ENCODE measurements at regions not wholly inside any gene's neighbourhood (a gene's known extent, or its start where the extent isn't known, plus 50 kb on each side); places are given as distances from the start of the nearest gene placed in this dataset.

- Histone ChIP-seq H3K9me3 (replicated peaks; ENCODE audit: control insufficient read depth, low read depth, low read length) (no peaks in the 10 kb centered on the region), H3K36me3 (ENCODE audit: control insufficient read depth, insufficient read depth, low read length) (no peaks in the 10 kb centered on the region), H3K4me3 (ENCODE audit: low read length) (no peak overlapping the region), H3K27me3 (ENCODE audit: control insufficient read depth, insufficient read depth, low read length) (no peaks in the 10 kb centered on the region), H3K4me1 (ENCODE audit: control insufficient read depth, insufficient read depth, low read length) (no peaks in the 10 kb centered on the region), H3K27ac (ENCODE audit: low read length) (no peak overlapping the region)
- no CpG with 5 or more reads among the region's 7 CpGs for whole genome bisulfite sequencing (ENCODE audit: insufficient coverage)
- no peak for DNase-seq
Measured at GRCh38 chr10:16316733-16317390, 119.9 kb upstream of the PTER start.

- H3K9me3 ChIP-seq (replicated peaks; ENCODE audit: control insufficient read depth, low read depth, low read length): no peaks in the 10 kb centered on the region
- H3K4me1 ChIP-seq (ENCODE audit: control insufficient read depth, insufficient read depth, low read length): no peaks in the 10 kb centered on the region
- WGBS (ENCODE audit: insufficient coverage): 27% methylated on average over 2 of the region's 2 CpGs
- no peak overlapping the region for H3K27ac ChIP-seq (ENCODE audit: low read length)
- H3K27me3 ChIP-seq (ENCODE audit: control insufficient read depth, insufficient read depth, low read length): no peaks in the 10 kb centered on the region
- no peak for DNase-seq
- H3K36me3 ChIP-seq (ENCODE audit: control insufficient read depth, insufficient read depth, low read length): no peaks in the 10 kb centered on the region
- H3K4me3 ChIP-seq (ENCODE audit: low read length): no peak overlapping the region
Measured at GRCh38 chr10:16341637-16342036, 95.2 kb upstream of the PTER start.

GRCh38 chr10:16348891-16349290 is 87.9 kb upstream of the PTER start:
- Histone ChIP-seq H3K4me1 (ENCODE audit: control insufficient read depth, insufficient read depth, low read length) (no peaks in the 10 kb centered on the region), H3K27ac (ENCODE audit: low read length) (no peak overlapping the region), H3K27me3 (ENCODE audit: control insufficient read depth, insufficient read depth, low read length) (no peaks in the 10 kb centered on the region), H3K36me3 (ENCODE audit: control insufficient read depth, insufficient read depth, low read length) (no peaks in the 10 kb centered on the region), H3K9me3 (replicated peaks; ENCODE audit: control insufficient read depth, low read depth, low read length) (no peaks in the 10 kb centered on the region), H3K4me3 (ENCODE audit: low read length) (no peak overlapping the region)
- no CpG with 5 or more reads among the region's 4 CpGs for WGBS (ENCODE audit: insufficient coverage)
- no peak for DNase-seq

- Histone ChIP-seq H3K4me3 (ENCODE audit: low read length) (no peak overlapping the region), H3K27ac (ENCODE audit: low read length) (no peak overlapping the region), H3K27me3 (ENCODE audit: control insufficient read depth, insufficient read depth, low read length) (no peaks in the 10 kb centered on the region), H3K36me3 (ENCODE audit: control insufficient read depth, insufficient read depth, low read length) (no peaks in the 10 kb centered on the region), H3K4me1 (ENCODE audit: control insufficient read depth, insufficient read depth, low read length) (no peaks in the 10 kb centered on the region), H3K9me3 (replicated peaks; ENCODE audit: control insufficient read depth, low read depth, low read length) (no peaks in the 10 kb centered on the region)
- DNase-seq: no peak
- no CpG with 5 or more reads among the region's 5 CpGs for WGBS (ENCODE audit: insufficient coverage)
Measured at GRCh38 chr10:16352146-16352545, 84.7 kb upstream of the PTER start.

- Histone ChIP-seq H3K9me3 (replicated peaks; ENCODE audit: control insufficient read depth, low read depth, low read length) (no peaks in the 10 kb centered on the region), H3K36me3 (ENCODE audit: control insufficient read depth, insufficient read depth, low read length) (no peaks in the 10 kb centered on the region), H3K27me3 (ENCODE audit: control insufficient read depth, insufficient read depth, low read length) (no peaks in the 10 kb centered on the region), H3K27ac (ENCODE audit: low read length) (no peak overlapping the region), H3K4me1 (ENCODE audit: control insufficient read depth, insufficient read depth, low read length) (no peaks in the 10 kb centered on the region), H3K4me3 (ENCODE audit: low read length) (no peak overlapping the region)
- DNase-seq: no peak
- 100% methylated on average over 1 of the region's 3 CpGs for WGBS (ENCODE audit: insufficient coverage)
Measured at GRCh38 chr10:16360001-16360400, 76.8 kb upstream of the PTER start.

GRCh38 chr10:16360425-16360824 is 76.4 kb upstream of the PTER start:
- no peaks in the 10 kb centered on the region for H3K4me1 ChIP-seq (ENCODE audit: control insufficient read depth, insufficient read depth, low read length)
- H3K4me3 ChIP-seq (ENCODE audit: low read length): no peak overlapping the region

GRCh38 chr10:16361086-16361485 is 75.7 kb upstream of the PTER start:
- Histone ChIP-seq H3K27ac (ENCODE audit: low read length) (no peak overlapping the region), H3K27me3 (ENCODE audit: control insufficient read depth, insufficient read depth, low read length) (no peaks in the 10 kb centered on the region), H3K4me3 (ENCODE audit: low read length) (no peak overlapping the region), H3K9me3 (replicated peaks; ENCODE audit: control insufficient read depth, low read depth, low read length) (no peaks in the 10 kb centered on the region), H3K4me1 (ENCODE audit: control insufficient read depth, insufficient read depth, low read length) (no peaks in the 10 kb centered on the region), H3K36me3 (ENCODE audit: control insufficient read depth, insufficient read depth, low read length) (no peaks in the 10 kb centered on the region)
- WGBS (ENCODE audit: insufficient coverage): 86% methylated on average over 2 of the region's 3 CpGs
- no peak for DNase-seq

More at GRCh38 chr10:16360425-16360824, 76.4 kb upstream of the PTER start:
- Histone ChIP-seq H3K36me3 (ENCODE audit: control insufficient read depth, insufficient read depth, low read length) (no peaks in the 10 kb centered on the region), H3K27ac (ENCODE audit: low read length) (no peak overlapping the region), H3K9me3 (replicated peaks; ENCODE audit: control insufficient read depth, low read depth, low read length) (no peaks in the 10 kb centered on the region), H3K27me3 (ENCODE audit: control insufficient read depth, insufficient read depth, low read length) (no peaks in the 10 kb centered on the region)
- no peak for DNase-seq

- no peaks in the 10 kb centered on the region for H3K4me1 ChIP-seq (ENCODE audit: control insufficient read depth, insufficient read depth, low read length)
- no peaks in the 10 kb centered on the region for H3K27me3 ChIP-seq (ENCODE audit: control insufficient read depth, insufficient read depth, low read length)
- 80% methylated on average over 4 of the region's 8 CpGs for WGBS (ENCODE audit: insufficient coverage)
- H3K9me3 ChIP-seq (replicated peaks; ENCODE audit: control insufficient read depth, low read depth, low read length): no peaks in the 10 kb centered on the region
- no peaks in the 10 kb centered on the region for H3K36me3 ChIP-seq (ENCODE audit: control insufficient read depth, insufficient read depth, low read length)
- DNase-seq: no peak
- H3K27ac ChIP-seq (ENCODE audit: low read length): no peak overlapping the region
- no peak overlapping the region for H3K4me3 ChIP-seq (ENCODE audit: low read length)
Measured at GRCh38 chr10:16363741-16364140, 73.1 kb upstream of the PTER start.

- DNase-seq: no peak
- Histone ChIP-seq H3K36me3 (ENCODE audit: control insufficient read depth, insufficient read depth, low read length) (no peaks in the 10 kb centered on the region), H3K4me3 (ENCODE audit: low read length) (no peak overlapping the region), H3K27me3 (ENCODE audit: control insufficient read depth, insufficient read depth, low read length) (no peaks in the 10 kb centered on the region), H3K27ac (ENCODE audit: low read length) (no peak overlapping the region), H3K4me1 (ENCODE audit: control insufficient read depth, insufficient read depth, low read length) (no peaks in the 10 kb centered on the region), H3K9me3 (replicated peaks; ENCODE audit: control insufficient read depth, low read depth, low read length) (no peaks in the 10 kb centered on the region)
- WGBS (ENCODE audit: insufficient coverage): no CpG with 5 or more reads among the region's 7 CpGs
Measured at GRCh38 chr10:16367621-16368292, 69.1 kb upstream of the PTER start.

- DNase-seq: no peak
- no peaks in the 10 kb centered on the region for H3K9me3 ChIP-seq (replicated peaks; ENCODE audit: control insufficient read depth, low read depth, low read length)
- WGBS (ENCODE audit: insufficient coverage): no CpG with 5 or more reads among the region's 3 CpGs
- no peaks in the 10 kb centered on the region for H3K36me3 ChIP-seq (ENCODE audit: control insufficient read depth, insufficient read depth, low read length)
- no peak overlapping the region for H3K4me3 ChIP-seq (ENCODE audit: low read length)
- H3K4me1 ChIP-seq (ENCODE audit: control insufficient read depth, insufficient read depth, low read length): peaks cover 4% of the 10 kb centered on the region
- no peak overlapping the region for H3K27ac ChIP-seq (ENCODE audit: low read length)
- no peaks in the 10 kb centered on the region for H3K27me3 ChIP-seq (ENCODE audit: control insufficient read depth, insufficient read depth, low read length)
Measured at GRCh38 chr10:16381083-16381482, 55.7 kb upstream of the PTER start.

Data from muscle of leg (tissue), 3 donors.